ENCODE measurements at regions not wholly inside any gene's neighbourhood (a gene's known extent, or its start where the extent isn't known, plus 50 kb on each side); places are given as distances from the start of the nearest gene placed in this dataset.

- TF ChIP-seq MAX (IDR thresholded peaks at IDR 0.05) (no peak), BRCA1 (IDR thresholded peaks at IDR 0.05; ENCODE audit: low read depth, low read length) (no peak), CHD2 (IDR thresholded peaks at IDR 0.05; ENCODE audit: low read length) (no peak), RXRA (IDR thresholded peaks at IDR 0.05; ENCODE audit: insufficient read depth, low read depth, low read length) (no peak)
Observed at GRCh38 chr2:600542-601386, 76.4 kb downstream of the TMEM18 start (continued).
